ENCODE measurements at regions not wholly inside any gene's neighbourhood (a gene's known extent, or its start where the extent isn't known, plus 50 kb on each side); places are given as distances from the start of the nearest gene placed in this dataset.
"Not testable (repeated sequence)": the region's sequence is repeated elsewhere in the genome, so short reads cannot be mapped to it uniquely, and the experiment has no call there.

- no peak overlapping the region for H3K4me3 Mint-ChIP-seq (ENCODE audit: unreplicated experiment)
- no peaks in the 10 kb centered on the region for H3K9me3 Mint-ChIP-seq (ENCODE audit: unreplicated experiment)
- peaks cover 4% of the 10 kb centered on the region for H3K36me3 Mint-ChIP-seq (ENCODE audit: unreplicated experiment)
- H3K4me1 Mint-ChIP-seq (ENCODE audit: unreplicated experiment), result peaks cover 25% of the 10 kb centered on the region
- peak; percentile 64 for TF ChIP-seq CTCF (IDR thresholded peaks at IDR 0.05)
- no peak for DNase-seq (ENCODE audit: extremely low spot score, unreplicated experiment)
- H3K27ac Mint-ChIP-seq (ENCODE audit: unreplicated experiment), result peak overlapping the region; percentile 80
- H3K27me3 Mint-ChIP-seq (ENCODE audit: unreplicated experiment), result no peaks in the 10 kb centered on the region
Measured at GRCh38 chr14:35215110-35215813, 76.9 kb upstream of the PSMA6 start.

- not testable (repeated sequence) for H3K27ac Mint-ChIP-seq (ENCODE audit: unreplicated experiment); H3K36me3 Mint-ChIP-seq (ENCODE audit: unreplicated experiment); H3K27me3 Mint-ChIP-seq (ENCODE audit: unreplicated experiment); H3K9me3 Mint-ChIP-seq (ENCODE audit: unreplicated experiment); H3K4me3 Mint-ChIP-seq (ENCODE audit: unreplicated experiment); DNase-seq (ENCODE audit: extremely low spot score, unreplicated experiment)
- peaks cover 43% of the 10 kb centered on the region for H3K4me1 Mint-ChIP-seq (ENCODE audit: unreplicated experiment)
Measured at GRCh38 chr14:35218176-35218575, 74.0 kb upstream of the PSMA6 start.

DNA sequence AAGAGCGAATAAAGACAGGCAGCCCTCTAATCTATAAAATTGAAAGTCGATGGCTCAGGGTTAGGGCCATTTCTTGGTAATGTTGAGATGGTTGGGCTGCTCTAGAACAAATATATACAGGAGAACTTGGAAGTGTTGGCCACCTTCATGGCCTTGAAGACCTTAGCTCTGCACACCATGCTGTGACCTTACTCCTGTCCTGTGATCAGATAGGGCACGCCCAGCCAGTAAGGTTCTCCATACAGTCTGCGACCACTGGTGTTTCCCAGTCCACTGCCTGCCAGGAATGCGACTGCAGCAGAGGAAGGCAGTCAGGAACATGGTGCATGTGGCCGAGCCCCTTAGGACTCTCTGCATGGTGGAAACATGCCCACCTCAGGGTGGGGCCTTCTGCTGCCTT is 73.2 kb upstream of the PSMA6 start:
- Mint-ChIP-seq H3K27ac (ENCODE audit: unreplicated experiment) (no peak overlapping the region), H3K27me3 (ENCODE audit: unreplicated experiment) (no peaks in the 10 kb centered on the region), H3K4me3 (ENCODE audit: unreplicated experiment) (no peak overlapping the region), H3K4me1 (ENCODE audit: unreplicated experiment) (peaks cover 39% of the 10 kb centered on the region), H3K9me3 (ENCODE audit: unreplicated experiment) (no peaks in the 10 kb centered on the region), H3K36me3 (ENCODE audit: unreplicated experiment) (peaks cover 4% of the 10 kb centered on the region)
- no peak for TF ChIP-seq CTCF (IDR thresholded peaks at IDR 0.05)
- no peak for DNase-seq (ENCODE audit: extremely low spot score, unreplicated experiment)

- H3K9me3 Mint-ChIP-seq (ENCODE audit: unreplicated experiment), result no peaks in the 10 kb centered on the region
- no peak for DNase-seq (ENCODE audit: extremely low spot score, unreplicated experiment)
- peaks cover 28% of the 10 kb centered on the region for H3K4me1 Mint-ChIP-seq (ENCODE audit: unreplicated experiment)
- no peaks in the 10 kb centered on the region for H3K27me3 Mint-ChIP-seq (ENCODE audit: unreplicated experiment)
- no peak overlapping the region for H3K4me3 Mint-ChIP-seq (ENCODE audit: unreplicated experiment)
- no peak for TF ChIP-seq CTCF (IDR thresholded peaks at IDR 0.05)
- H3K36me3 Mint-ChIP-seq (ENCODE audit: unreplicated experiment), result peaks cover 4% of the 10 kb centered on the region
- no peak overlapping the region for H3K27ac Mint-ChIP-seq (ENCODE audit: unreplicated experiment)
Measured at GRCh38 chr14:35220027-35220676, 72.0 kb upstream of the PSMA6 start.

DNA sequence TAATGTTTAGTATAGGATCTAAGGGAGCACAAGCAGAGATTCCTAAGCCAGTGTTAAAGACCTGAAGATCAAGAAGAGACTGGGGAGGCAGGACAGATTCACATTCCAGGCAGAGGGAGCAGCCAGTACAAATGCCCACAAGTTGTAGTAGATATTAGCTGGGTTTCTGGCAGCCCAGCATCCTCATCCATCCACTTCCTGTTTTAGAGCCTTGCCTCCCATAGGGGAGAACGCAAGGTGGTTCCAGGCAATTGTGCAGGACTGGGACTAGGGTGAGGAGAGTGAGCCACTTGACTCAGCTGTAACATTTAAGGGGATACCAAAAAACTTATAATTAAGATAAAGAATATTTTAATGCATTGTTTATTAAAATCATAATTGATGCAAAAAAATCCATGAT is 71.3 kb upstream of the PSMA6 start:
- Mint-ChIP-seq H3K36me3 (ENCODE audit: unreplicated experiment) (peaks cover 4% of the 10 kb centered on the region), H3K4me3 (ENCODE audit: unreplicated experiment) (no peak overlapping the region), H3K27me3 (ENCODE audit: unreplicated experiment) (no peaks in the 10 kb centered on the region), H3K4me1 (ENCODE audit: unreplicated experiment) (peaks cover 21% of the 10 kb centered on the region), H3K27ac (ENCODE audit: unreplicated experiment) (no peak overlapping the region), H3K9me3 (ENCODE audit: unreplicated experiment) (no peaks in the 10 kb centered on the region)
- TF ChIP-seq CTCF (IDR thresholded peaks at IDR 0.05), result no peak
- no peak for DNase-seq (ENCODE audit: extremely low spot score, unreplicated experiment)
